GM19467 (cell line): ENCODE measurements at regions not wholly inside any gene's neighbourhood (a gene's known extent, or its start where the extent isn't known, plus 50 kb on each side); places are given as distances from the start of the nearest gene placed in this dataset.
"Not testable (repeated sequence)": the region's sequence is repeated elsewhere in the genome, so short reads cannot be mapped to it uniquely, and the experiment has no call there.

Source experiments
- ATAC-seq: cut with Tn5 transposase; IDR thresholded peaks from one replicate; pipeline ENCODE4 v1.9.1; 2021; ENCODE audit warnings: mild to moderate bottlenecking, moderate library complexity; ENCODE audit not compliant: unreplicated experiment

GRCh38 chr12:63508543-63508942 is 159.8 kb downstream of the DPY19L2 start:
- no peak for ATAC-seq

GRCh38 chr12:63499567-63499966 is 168.7 kb downstream of the DPY19L2 start:
- no peak for ATAC-seq

- ATAC-seq: no peak
Observed at GRCh38 chr12:63498239-63498638, 170.1 kb downstream of the DPY19L2 start.

GRCh38 chr12:63496654-63497053 is 171.6 kb downstream of the DPY19L2 start:
- no peak for ATAC-seq

GRCh38 chr12:63495974-63496373 is 172.3 kb downstream of the DPY19L2 start:
- no peak for ATAC-seq

- not testable (repeated sequence) for ATAC-seq
Observed at GRCh38 chr12:63493357-63493756, 174.9 kb downstream of the DPY19L2 start.

GRCh38 chr12:63480186-63480585 is 188.1 kb downstream of the DPY19L2 start:
- ATAC-seq: no peak

GRCh38 chr12:63470161-63470560 is 198.1 kb downstream of the DPY19L2 start:
- no peak for ATAC-seq

- no peak for ATAC-seq
Observed at GRCh38 chr12:63467951-63468350, 200.3 kb downstream of the DPY19L2 start.

- ATAC-seq: no peak
Observed at GRCh38 chr12:63457857-63458256, 210.4 kb downstream of the DPY19L2 start.

GRCh38 chr12:63457428-63457827 is 210.9 kb downstream of the DPY19L2 start:
- no peak for ATAC-seq

- no peak for ATAC-seq
Observed at GRCh38 chr12:63450816-63451215, 217.5 kb downstream of the DPY19L2 start.

GRCh38 chr12:63450334-63450733 is 218.0 kb downstream of the DPY19L2 start:
- ATAC-seq: no peak

GRCh38 chr12:63445224-63445880 is 222.9 kb downstream of the DPY19L2 start:
- no peak for ATAC-seq

GRCh38 chr12:63440048-63440447 is 228.2 kb downstream of the DPY19L2 start:
- ATAC-seq: no peak

- ATAC-seq: not testable (repeated sequence)
Observed at GRCh38 chr12:63434384-63434783, 233.9 kb downstream of the DPY19L2 start.

- not testable (repeated sequence) for ATAC-seq
Observed at GRCh38 chr12:63427969-63428368, 240.3 kb downstream of the DPY19L2 start.

GRCh38 chr12:63427029-63427428 is 241.3 kb downstream of the DPY19L2 start:
- ATAC-seq: not testable (repeated sequence)

GRCh38 chr12:63424671-63425070 is 243.6 kb downstream of the DPY19L2 start:
- no peak for ATAC-seq

- no peak for ATAC-seq
Observed at GRCh38 chr12:63423839-63424238, 244.5 kb downstream of the DPY19L2 start.

- ATAC-seq: peak; percentile 94
Observed at GRCh38 chr12:63420206-63420644, 248.1 kb downstream of the DPY19L2 start.

GRCh38 chr12:63419154-63419553 is 249.1 kb downstream of the DPY19L2 start:
- no peak for ATAC-seq

GRCh38 chr12:63416788-63417187 is 251.5 kb downstream of the DPY19L2 start:
- ATAC-seq: no peak
